ENCODE measurements at regions not wholly inside any gene's neighbourhood (a gene's known extent, or its start where the extent isn't known, plus 50 kb on each side); places are given as distances from the start of the nearest gene placed in this dataset.

DNA sequence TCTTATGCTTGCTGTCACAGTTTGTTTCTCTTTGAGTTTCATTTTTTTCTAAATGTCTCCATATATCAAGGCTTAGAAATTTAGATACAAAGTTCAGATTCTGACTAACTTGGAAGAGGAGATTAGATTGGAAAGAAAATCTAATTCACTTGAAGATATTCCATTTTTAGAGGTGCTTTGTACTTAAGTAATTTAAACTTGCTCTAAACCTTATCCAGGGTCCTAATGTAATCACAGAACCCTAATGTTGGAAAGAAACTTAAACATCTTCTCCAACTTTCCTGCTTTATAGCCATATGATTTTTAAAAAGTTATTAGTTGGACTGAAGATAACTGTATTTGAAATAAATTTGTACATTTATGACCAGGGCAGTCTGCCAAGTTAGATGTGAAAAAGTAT is 81.1 kb upstream of the ARHGEF3 start:
- Histone ChIP-seq H3K27ac (no peak overlapping the region), H3K79me2 (ENCODE audit: low read depth) (no peaks in the 10 kb centered on the region), H3K9me2 (ENCODE audit: insufficient read depth) (no peaks in the 10 kb centered on the region), H2AFZ (no peak overlapping the region), H4K20me1 (ENCODE audit: insufficient read depth) (no peaks in the 10 kb centered on the region), H3K36me3 (ENCODE audit: low read depth) (no peaks in the 10 kb centered on the region), H3K9me3 (ENCODE audit: insufficient read depth, low read depth) (no peaks in the 10 kb centered on the region), H3K4me1 (replicated peaks; ENCODE audit: insufficient read depth) (peaks cover 11% of the 10 kb centered on the region), H3F3A (ENCODE audit: insufficient read depth, low read depth) (no peaks in the 10 kb centered on the region), H3K4me3 (no peak overlapping the region), H3K4me2 (no peak overlapping the region), H3K27me3 (ENCODE audit: insufficient read depth, low read depth) (no peaks in the 10 kb centered on the region)
- no TSS peak for BruUV-seq (replicated peaks)
- ChIA-PET POLR2A (ENCODE audit: unreplicated experiment) (no interaction called here), CTCF (no interaction called here)
- intact Hi-C loops (cut with micrococcal nuclease; ENCODE audit: unreplicated experiment), result no loop called here
- no peak for TF ChIP-seq CTCF (conservative IDR thresholded peaks at IDR 0.05)
- TF ChIP-seq EZH2 (IDR thresholded peaks at IDR 0.05; ENCODE audit: low read depth), result no peak
- no peak for DNase-seq

- Histone ChIP-seq H3K36me3 (ENCODE audit: low read depth) (no peaks in the 10 kb centered on the region), H3K79me2 (ENCODE audit: low read depth) (no peaks in the 10 kb centered on the region), H3F3A (ENCODE audit: insufficient read depth, low read depth) (no peaks in the 10 kb centered on the region), H4K20me1 (ENCODE audit: insufficient read depth) (no peaks in the 10 kb centered on the region), H3K9me3 (ENCODE audit: insufficient read depth, low read depth) (no peaks in the 10 kb centered on the region), H3K27me3 (ENCODE audit: insufficient read depth, low read depth) (no peaks in the 10 kb centered on the region), H3K9me2 (ENCODE audit: insufficient read depth) (no peaks in the 10 kb centered on the region), H3K4me2 (no peak overlapping the region), H3K4me1 (replicated peaks; ENCODE audit: insufficient read depth) (peaks cover 11% of the 10 kb centered on the region), H3K4me3 (no peak overlapping the region), H2AFZ (no peak overlapping the region), H3K27ac (no peak overlapping the region)
- no peak for TF ChIP-seq CTCF (conservative IDR thresholded peaks at IDR 0.05)
- no peak for TF ChIP-seq EZH2 (IDR thresholded peaks at IDR 0.05; ENCODE audit: low read depth)
- DNase-seq, result no peak
- ChIA-PET POLR2A (ENCODE audit: unreplicated experiment) (no interaction called here), CTCF (no interaction called here)
- BruUV-seq (replicated peaks), result no TSS peak
- intact Hi-C loops (cut with micrococcal nuclease; ENCODE audit: unreplicated experiment), result no loop called here
Observed at GRCh38 chr3:56881841-56882240, 80.1 kb upstream of the ARHGEF3 start.

DNA sequence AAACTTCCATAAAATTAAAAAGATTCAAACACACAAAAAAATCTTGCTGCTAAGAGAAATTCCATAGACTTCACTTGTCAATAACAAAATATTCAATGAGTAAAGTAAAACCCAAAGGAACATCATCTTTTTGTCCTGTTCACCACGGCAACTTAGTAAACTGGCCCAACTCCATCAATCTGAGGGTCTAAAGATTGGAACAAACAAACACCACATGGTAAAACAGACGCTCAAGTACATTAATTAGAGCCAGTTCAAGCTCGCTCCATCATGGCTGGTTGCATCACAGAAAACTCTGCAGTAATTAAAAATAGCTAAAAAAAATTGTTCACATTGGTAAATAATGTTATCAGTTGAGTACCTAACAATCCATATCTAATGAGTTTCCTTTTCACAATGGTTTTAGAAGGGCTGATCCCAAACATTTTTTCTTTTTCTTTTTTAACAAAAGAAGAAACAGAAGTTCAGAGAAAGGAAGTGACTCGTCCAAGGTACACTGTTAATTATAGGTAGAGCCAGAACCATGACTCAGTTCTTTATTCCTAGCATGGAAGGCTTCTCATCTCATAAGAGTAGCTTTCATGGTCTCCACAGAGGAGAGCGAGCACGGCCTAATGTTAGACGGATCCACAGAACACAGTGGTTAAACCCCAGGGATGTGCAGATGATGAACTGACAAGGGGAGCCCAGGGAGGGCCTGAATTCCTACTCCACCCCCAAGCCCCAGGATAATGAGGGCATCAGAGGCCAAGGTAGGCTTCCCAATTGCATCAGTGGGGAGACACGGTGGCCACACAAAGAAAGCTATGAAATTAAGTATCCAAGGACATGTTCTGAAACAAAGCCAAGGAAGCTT is 79.2 kb upstream of the ARHGEF3 start:
- H3K79me2 ChIP-seq (ENCODE audit: low read depth), result no peaks in the 10 kb centered on the region
- no peak overlapping the region for H3K4me3 ChIP-seq
- no peak overlapping the region for H2AFZ ChIP-seq
- H3K4me1 ChIP-seq (replicated peaks; ENCODE audit: insufficient read depth), result peaks cover 11% of the 10 kb centered on the region
- no peaks in the 10 kb centered on the region for H3K36me3 ChIP-seq (ENCODE audit: low read depth)
- ChIA-PET POLR2A (ENCODE audit: unreplicated experiment) (no interaction called here), CTCF (no interaction called here)
- no peaks in the 10 kb centered on the region for H4K20me1 ChIP-seq (ENCODE audit: insufficient read depth)
- no peak overlapping the region for H3K4me2 ChIP-seq
- peak overlapping the region; percentile 41; the same call in 1 of the 2 replicates for H3K27ac ChIP-seq
- intact Hi-C loops (cut with micrococcal nuclease; ENCODE audit: unreplicated experiment), result no loop called here
- no TSS peak for BruUV-seq (replicated peaks)
- H3K9me3 ChIP-seq (ENCODE audit: insufficient read depth, low read depth), result no peaks in the 10 kb centered on the region
- peak in 1 of 2 experiments; percentile 40 for DNase-seq
- no peaks in the 10 kb centered on the region for H3K9me2 ChIP-seq (ENCODE audit: insufficient read depth)
- TF ChIP-seq EZH2 (IDR thresholded peaks at IDR 0.05; ENCODE audit: low read depth), result no peak
- TF ChIP-seq CTCF (conservative IDR thresholded peaks at IDR 0.05), result no peak
- H3F3A ChIP-seq (ENCODE audit: insufficient read depth, low read depth), result no peaks in the 10 kb centered on the region
- no peaks in the 10 kb centered on the region for H3K27me3 ChIP-seq (ENCODE audit: insufficient read depth, low read depth)
